PC-9 (cell line): ENCODE measurements at regions not wholly inside any gene's neighbourhood (a gene's known extent, or its start where the extent isn't known, plus 50 kb on each side); places are given as distances from the start of the nearest gene placed in this dataset.

ENCODE experiments used
- EZH2 ChIP-seq: fragments of 200-600 bp; sonication (generic); IDR thresholded peaks from 2 replicates; pipeline ENCODE4 v1.8.0; 2017; ENCODE audit warnings: antibody characterized with exemption, low read depth
- TF ChIP-seq, protein P1 (sequence below): fragments of 200-600 bp; sonication (generic); conservative IDR thresholded peaks from 2 replicates; pipeline ENCODE4 v1.6.1; 2017; ENCODE audit warnings: mixed run types, antibody characterized with exemption, mild to moderate bottlenecking, moderate library complexity

DNA sequence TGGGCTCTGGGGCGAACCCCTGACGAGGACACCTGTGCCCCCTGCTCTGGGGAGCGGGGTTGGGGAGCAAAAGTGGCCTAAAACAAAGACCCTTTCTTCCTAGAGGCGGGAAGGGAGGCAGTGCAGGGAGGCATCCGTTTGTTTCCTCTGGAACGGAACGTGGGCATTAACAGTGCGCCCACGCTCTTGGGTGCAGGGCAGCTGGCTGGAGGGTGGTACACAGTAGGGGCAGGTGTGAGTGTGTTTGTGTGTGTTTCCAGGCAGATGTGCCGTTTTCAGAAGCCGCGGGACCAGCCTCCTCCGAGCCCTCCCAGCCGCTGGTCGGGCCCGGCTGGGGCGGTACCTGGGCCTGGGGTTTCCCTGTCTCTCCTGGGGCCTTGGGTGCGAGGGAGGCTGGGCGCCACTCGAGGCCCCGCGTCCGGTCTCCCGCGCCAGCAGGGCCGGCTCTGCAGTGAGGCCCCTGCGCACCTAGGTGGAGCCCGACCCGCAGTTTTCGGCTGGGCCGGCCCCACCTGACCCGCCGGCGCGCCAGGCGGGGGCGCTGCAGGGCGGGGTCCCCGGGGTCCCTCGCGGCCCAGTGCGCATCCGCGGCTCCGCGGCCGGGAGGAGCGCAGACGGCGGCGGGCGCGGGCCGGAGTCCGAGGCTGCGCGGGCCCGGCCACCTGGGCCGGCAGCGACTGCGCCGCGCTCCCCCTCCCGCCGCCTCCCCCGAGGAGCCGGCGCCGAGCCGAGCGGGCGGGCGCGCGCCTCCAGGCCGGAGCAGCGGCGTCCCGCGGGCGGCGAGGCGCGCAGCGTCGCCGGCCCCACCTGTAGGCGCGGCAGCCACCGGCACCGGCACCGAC lies 1252.7 kb downstream of the BRD1 start:
- TF ChIP-seq, protein P1, sequence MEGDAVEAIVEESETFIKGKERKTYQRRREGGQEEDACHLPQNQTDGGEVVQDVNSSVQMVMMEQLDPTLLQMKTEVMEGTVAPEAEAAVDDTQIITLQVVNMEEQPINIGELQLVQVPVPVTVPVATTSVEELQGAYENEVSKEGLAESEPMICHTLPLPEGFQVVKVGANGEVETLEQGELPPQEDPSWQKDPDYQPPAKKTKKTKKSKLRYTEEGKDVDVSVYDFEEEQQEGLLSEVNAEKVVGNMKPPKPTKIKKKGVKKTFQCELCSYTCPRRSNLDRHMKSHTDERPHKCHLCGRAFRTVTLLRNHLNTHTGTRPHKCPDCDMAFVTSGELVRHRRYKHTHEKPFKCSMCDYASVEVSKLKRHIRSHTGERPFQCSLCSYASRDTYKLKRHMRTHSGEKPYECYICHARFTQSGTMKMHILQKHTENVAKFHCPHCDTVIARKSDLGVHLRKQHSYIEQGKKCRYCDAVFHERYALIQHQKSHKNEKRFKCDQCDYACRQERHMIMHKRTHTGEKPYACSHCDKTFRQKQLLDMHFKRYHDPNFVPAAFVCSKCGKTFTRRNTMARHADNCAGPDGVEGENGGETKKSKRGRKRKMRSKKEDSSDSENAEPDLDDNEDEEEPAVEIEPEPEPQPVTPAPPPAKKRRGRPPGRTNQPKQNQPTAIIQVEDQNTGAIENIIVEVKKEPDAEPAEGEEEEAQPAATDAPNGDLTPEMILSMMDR = no peak
- TF ChIP-seq EZH2 = no peak
